Thyroid gland (tissue), 4 donors: ENCODE measurements at regions not wholly inside any gene's neighbourhood (a gene's known extent, or its start where the extent isn't known, plus 50 kb on each side); places are given as distances from the start of the nearest gene placed in this dataset.

Source experiments
- DNase-seq, 2 donors: peaks; one replicate each; pipeline ENCODE4 v3.0.0-alpha.2; 2019
- H3K27ac ChIP-seq, 3 donors: fragments of 200-600 bp; sonication (generic); 1 replicate in 2 of 3; 2 replicates in 1 of 3; pipeline ENCODE4 v1.5.1; 2016 to 2019; ENCODE audit warnings: mild to moderate bottlenecking in 1 of 3, moderate library complexity in 1 of 3
- H3K27me3 ChIP-seq: fragments of 200-600 bp; sonication (generic); one replicate; pipeline ENCODE4 v1.5.1; 2019
- H3K36me3 ChIP-seq, 2 donors: fragments of 200-600 bp; sonication (generic); one replicate each; pipeline ENCODE4 v1.5.1; 2016 to 2019
- H3K4me1 ChIP-seq, 2 donors: fragments of 200-600 bp; sonication (generic); one replicate each; pipeline ENCODE4 v1.5.1; 2017 to 2019
- H3K4me3 ChIP-seq, 3 donors: fragments of 200-600 bp; sonication (generic); replicated peaks in 1 of 3; 1 replicate in 2 of 3; 2 replicates in 1 of 3; pipeline ENCODE4 v1.5.1; 2016; ENCODE audit warnings: mild to moderate bottlenecking in 1 of 3
- H3K9me3 ChIP-seq: fragments of 200-600 bp; sonication (generic); one replicate; pipeline ENCODE4 v1.5.1; 2017
- POLR2A ChIP-seq, 2 donors: fragments of 450-650 bp; IDR thresholded peaks; one replicate each; pipeline ENCODE4 v1.6.1; 2017; ENCODE audit warnings: antibody characterized with exemption in 2 of 2, mild to moderate bottlenecking in 2 of 2, moderate library complexity in 1 of 2
- WGBS, 2 donors: methylation state at CpG; one replicate each; pipeline ENCODE4 v1.1.5; 2017; 5-methylcytosine and 5-hydroxymethylcytosine counted together
- intact Hi-C: fragments of 100-400 bp; cut with DNase I; formaldehyde crosslinking; loops from one replicate; pipeline ENCODE4 v1.15.1; 2023
- TF ChIP-seq, protein P1 (sequence below), 6 experiments: fragments of 200-600 bp in 3 of 6; fragments of 450-650 bp in 3 of 6; sonication (generic) in 3 of 6; IDR thresholded peaks; one replicate each; pipeline ENCODE4 v1.5.1; 2016 to 2019; ENCODE audit warnings: antibody characterized with exemption in 6 of 6, mild to moderate bottlenecking in 2 of 6, inconsistent platforms in 1 of 6, moderate library complexity in 1 of 6

DNA sequence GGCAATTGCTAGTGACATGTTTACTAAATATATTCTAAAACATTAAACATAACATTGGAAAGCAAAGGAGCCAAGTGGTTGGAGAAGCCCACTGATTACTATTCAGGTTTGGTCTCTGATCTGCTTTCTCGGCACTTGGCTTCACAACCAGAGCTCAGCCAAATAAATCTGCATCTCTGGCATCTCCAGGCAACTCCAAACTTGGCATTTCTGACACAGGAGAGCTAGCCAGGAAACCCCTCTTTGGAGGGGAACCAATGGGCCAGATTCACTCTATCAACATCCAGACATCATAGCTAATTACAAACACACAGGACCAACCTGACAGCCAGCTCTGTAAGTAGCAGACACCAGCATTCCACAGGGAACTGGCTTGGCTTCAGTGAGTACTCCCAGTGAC, 150.3 kb upstream of the ETAA1 start:
- Histone ChIP-seq H3K27me3 (no peaks in the 10 kb centered on the region), H3K4me1 (no peaks in the 10 kb centered on the region), H3K36me3 (no peaks in the 10 kb centered on the region), H3K4me3 (no peak overlapping the region), H3K27ac (no peak overlapping the region), H3K9me3 (no peaks in the 10 kb centered on the region)
- WGBS, 2 donors, result 89 to 100% methylated on average over 1 of the region's 1 CpG
- TF ChIP-seq POLR2A (IDR thresholded peaks at IDR 0.05), result no peak
- TF ChIP-seq, protein P1, sequence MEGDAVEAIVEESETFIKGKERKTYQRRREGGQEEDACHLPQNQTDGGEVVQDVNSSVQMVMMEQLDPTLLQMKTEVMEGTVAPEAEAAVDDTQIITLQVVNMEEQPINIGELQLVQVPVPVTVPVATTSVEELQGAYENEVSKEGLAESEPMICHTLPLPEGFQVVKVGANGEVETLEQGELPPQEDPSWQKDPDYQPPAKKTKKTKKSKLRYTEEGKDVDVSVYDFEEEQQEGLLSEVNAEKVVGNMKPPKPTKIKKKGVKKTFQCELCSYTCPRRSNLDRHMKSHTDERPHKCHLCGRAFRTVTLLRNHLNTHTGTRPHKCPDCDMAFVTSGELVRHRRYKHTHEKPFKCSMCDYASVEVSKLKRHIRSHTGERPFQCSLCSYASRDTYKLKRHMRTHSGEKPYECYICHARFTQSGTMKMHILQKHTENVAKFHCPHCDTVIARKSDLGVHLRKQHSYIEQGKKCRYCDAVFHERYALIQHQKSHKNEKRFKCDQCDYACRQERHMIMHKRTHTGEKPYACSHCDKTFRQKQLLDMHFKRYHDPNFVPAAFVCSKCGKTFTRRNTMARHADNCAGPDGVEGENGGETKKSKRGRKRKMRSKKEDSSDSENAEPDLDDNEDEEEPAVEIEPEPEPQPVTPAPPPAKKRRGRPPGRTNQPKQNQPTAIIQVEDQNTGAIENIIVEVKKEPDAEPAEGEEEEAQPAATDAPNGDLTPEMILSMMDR (IDR thresholded peaks at IDR 0.05), result no peak
- no peak for DNase-seq
- intact Hi-C loops, result no loop called here

DNA sequence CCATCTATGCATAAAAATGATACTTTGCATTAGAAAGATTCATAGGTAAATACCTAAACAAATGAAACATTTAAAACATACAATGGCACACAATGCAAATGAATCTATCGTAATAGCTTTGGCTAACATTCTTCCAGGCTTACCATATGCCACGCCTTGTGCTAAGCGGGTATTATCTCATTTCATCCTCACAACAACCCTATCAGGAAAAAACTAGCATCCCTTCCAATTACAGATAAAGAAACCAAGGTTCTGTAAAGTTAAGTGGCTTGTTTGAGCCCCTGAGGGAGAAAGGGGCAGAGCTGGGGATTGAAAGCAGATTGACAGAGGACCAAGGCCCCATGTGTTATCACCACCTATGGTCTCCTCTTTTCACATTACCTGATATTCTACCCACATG, 145.4 kb upstream of the ETAA1 start:
- no peak overlapping the region for H3K27ac ChIP-seq
- H3K4me3 ChIP-seq, result no peak overlapping the region
- intact Hi-C loops, result no loop called here
- no peaks in the 10 kb centered on the region for H3K9me3 ChIP-seq
- no peak for DNase-seq
- H3K27me3 ChIP-seq, result no peaks in the 10 kb centered on the region
- 89 to 97% methylated on average over 3 of the region's 3 CpGs for WGBS, 2 donors
- no peaks in the 10 kb centered on the region for H3K36me3 ChIP-seq
- no peak for TF ChIP-seq POLR2A (IDR thresholded peaks at IDR 0.05)
- TF ChIP-seq, protein P1 (IDR thresholded peaks at IDR 0.05), result no peak
- H3K4me1 ChIP-seq, result no peaks in the 10 kb centered on the region

DNA sequence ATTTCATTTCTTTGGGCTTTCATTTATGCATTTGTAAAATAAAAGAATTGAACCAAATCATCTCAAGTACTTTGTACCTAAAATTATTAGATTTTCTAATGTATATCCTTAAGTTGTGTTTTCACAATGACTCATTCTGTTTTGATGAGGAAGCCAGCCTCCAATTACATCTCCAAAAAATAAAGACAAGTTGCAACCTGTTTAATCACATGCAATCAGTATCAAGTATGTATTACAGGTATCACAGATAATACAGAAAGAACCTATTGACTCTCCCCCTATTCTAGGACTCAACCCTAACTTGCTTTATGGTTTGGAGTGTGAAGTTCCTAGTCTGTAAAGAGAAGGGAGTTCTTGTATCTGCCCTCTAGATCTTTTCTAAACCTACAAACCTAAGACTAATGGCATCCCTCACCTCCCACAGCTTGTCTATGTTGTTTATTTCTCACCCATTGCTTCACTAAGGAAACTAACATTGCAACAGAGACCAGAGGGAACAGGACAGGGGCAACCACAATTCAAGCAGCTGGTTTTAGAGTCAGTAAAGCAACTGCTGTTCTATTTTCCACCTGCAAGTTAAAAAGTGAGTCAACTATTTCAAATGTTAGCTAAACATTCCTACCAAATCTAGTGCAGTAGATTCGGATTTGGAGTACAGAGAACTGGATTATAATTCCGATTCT, 141.1 kb upstream of the ETAA1 start:
- no peak overlapping the region for H3K27ac ChIP-seq
- H3K27me3 ChIP-seq, result no peaks in the 10 kb centered on the region
- WGBS, 2 donors, result 94 to 96% methylated on average over 2 of the region's 2 CpGs
- no peaks in the 10 kb centered on the region for H3K36me3 ChIP-seq
- no peak for DNase-seq
- no peaks in the 10 kb centered on the region for H3K4me1 ChIP-seq
- no peaks in the 10 kb centered on the region for H3K9me3 ChIP-seq
- H3K4me3 ChIP-seq, result no peak overlapping the region
- TF ChIP-seq, protein P1 (IDR thresholded peaks at IDR 0.05), result no peak
- TF ChIP-seq POLR2A (IDR thresholded peaks at IDR 0.05), result no peak
- intact Hi-C loops, result no loop called here

DNA sequence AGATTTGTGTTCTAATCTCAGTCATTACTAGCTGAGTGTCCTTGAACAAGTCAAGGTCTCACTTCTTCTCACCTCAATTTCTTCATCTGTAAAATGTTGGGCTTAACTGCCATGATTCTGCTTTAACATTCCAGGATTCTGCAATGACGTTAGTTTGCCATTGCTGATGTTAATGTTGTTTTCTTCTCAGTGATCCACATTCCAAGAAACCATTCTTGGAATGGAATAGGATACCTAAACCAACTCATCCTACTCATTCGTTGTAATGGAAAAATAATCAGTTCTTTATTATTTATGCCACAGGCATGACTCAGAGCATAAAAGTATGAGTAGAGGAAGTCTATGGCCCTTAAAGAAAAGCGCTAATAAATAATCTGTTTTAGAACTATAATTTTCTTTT, 140.2 kb upstream of the ETAA1 start:
- intact Hi-C loops, result no loop called here
- TF ChIP-seq, protein P1 (IDR thresholded peaks at IDR 0.05), result no peak
- no peak for TF ChIP-seq POLR2A (IDR thresholded peaks at IDR 0.05)
- H3K9me3 ChIP-seq, result no peaks in the 10 kb centered on the region
- DNase-seq, result no peak
- H3K27ac ChIP-seq, result no peak overlapping the region
- H3K4me3 ChIP-seq, result no peak overlapping the region
- WGBS, 2 donors, result 87 to 96% methylated on average over 3 of the region's 3 CpGs
- H3K27me3 ChIP-seq, result no peaks in the 10 kb centered on the region
- H3K4me1 ChIP-seq, result no peaks in the 10 kb centered on the region
- H3K36me3 ChIP-seq, result no peaks in the 10 kb centered on the region

DNA sequence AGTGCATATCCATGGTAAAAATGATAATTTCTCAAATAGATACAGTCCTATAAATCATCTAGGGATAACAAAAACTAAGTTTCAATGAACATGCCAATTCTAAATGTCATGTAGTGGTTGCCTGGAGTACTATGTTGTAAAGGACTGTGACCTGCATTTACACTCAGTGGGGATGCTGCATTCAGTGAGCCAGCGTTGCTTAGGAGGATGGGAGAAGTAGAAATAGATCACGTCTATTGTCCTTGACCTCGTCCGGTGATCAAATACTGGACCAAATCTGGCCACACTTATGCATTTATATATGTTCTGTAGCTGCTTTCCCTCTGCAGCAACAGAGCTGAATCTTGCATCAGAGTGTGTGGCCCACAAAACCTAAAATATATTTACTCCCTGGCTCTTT, 139.0 kb upstream of the ETAA1 start:
- intact Hi-C loops, result no loop called here
- H3K4me3 ChIP-seq, result no peak overlapping the region
- H3K9me3 ChIP-seq, result no peaks in the 10 kb centered on the region
- H3K27ac ChIP-seq, result no peak overlapping the region
- TF ChIP-seq, protein P1 (IDR thresholded peaks at IDR 0.05), result no peak
- TF ChIP-seq POLR2A (IDR thresholded peaks at IDR 0.05), result no peak
- H3K27me3 ChIP-seq, result no peaks in the 10 kb centered on the region
- H3K36me3 ChIP-seq, result no peaks in the 10 kb centered on the region
- no peaks in the 10 kb centered on the region for H3K4me1 ChIP-seq
- DNase-seq, result no peak
- 83 to 85% methylated on average over 4 of the region's 4 CpGs for WGBS, 2 donors
